GM18505 (cell line): ENCODE measurements at regions not wholly inside any gene's neighbourhood (a gene's known extent, or its start where the extent isn't known, plus 50 kb on each side); places are given as distances from the start of the nearest gene placed in this dataset.

Source experiments
- ATAC-seq: cut with Tn5 transposase; IDR thresholded peaks from one replicate; pipeline ENCODE4 v1.9.1; 2021; ENCODE audit not compliant: unreplicated experiment
- POLR2A ChIP-seq: IDR thresholded peaks from 4 replicates; pipeline ENCODE4 v1.6.1; 2011; ENCODE audit warnings: borderline replicate concordance; ENCODE audit not compliant: insufficient read depth, insufficient read length; ENCODE audit errors: extremely low read depth

DNA sequence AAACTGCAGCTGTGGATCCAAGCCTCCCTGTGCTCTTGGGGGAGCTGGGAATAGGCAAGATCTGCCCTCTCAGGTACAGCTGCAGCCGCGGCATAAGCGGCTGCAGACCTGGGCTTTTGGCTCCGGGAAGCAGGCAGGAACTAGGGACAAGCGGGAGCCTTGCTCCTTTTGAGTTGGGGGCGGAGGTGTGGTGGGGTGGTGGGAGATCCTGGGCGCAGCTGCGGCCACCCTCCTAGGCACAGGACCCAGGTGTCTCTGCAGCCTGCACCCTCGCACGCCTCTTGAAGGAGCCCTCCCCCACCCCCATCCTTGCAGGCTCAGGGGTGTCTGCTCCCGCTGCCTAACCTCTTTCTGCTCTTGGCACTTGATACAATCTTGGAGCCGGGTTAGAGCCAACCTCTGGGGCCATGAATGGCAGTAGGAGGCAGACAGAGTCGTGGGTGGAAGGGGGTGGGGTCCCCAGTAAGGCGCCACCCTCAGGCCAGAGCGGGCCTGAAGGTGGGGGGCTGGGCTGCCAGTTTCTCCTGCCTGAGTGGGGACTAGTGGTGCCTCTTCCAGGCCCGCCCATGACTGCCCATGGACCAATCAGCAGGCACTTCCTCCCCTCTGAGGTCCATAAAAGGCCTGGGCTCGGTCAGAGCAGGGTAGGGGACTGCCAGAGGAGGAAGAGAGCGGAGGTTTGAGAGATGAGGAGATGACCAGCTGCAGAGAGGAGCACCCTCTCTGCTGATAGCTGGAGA lies 267.6 kb upstream of the TNC start:
- no peak for ATAC-seq
- TF ChIP-seq POLR2A = no peak

DNA sequence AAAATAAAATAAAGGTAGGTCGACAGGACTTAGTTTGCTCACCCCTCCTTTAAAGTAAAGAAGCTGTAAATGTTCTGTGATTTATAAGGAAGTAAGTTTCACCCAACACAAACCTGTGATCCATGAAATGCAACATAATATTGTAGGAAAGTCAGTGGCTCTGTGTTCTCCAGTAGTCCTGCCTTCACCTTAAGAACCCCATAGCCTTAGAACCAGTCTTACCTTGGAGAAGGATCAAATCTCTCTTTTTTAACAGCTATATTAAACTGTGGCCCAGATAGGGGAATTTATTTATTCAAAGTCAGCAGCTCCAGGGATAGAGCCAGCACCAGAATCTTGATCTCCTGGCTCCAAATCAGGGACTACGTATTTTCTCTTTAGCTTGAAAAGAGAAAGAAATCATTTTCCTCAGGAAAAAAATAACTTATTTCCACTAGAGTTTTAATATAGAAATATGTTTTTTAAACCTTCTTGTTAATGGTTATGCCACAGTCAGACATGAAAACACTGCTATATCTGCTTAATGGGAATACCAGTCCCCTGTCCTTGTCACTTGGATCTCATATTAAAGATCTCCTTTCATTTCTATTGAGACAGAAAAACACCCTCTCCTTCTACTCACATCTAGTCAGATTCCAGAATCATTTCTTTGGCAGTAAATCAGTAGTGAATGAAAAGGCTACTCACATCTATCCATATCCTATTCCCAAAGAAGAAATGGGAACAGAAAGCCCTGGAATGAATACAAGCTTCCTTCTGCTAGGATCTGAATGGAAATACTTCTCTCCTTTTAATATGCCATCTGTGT lies 269.2 kb upstream of the TNC start:
- TF ChIP-seq POLR2A = no peak
- ATAC-seq = no peak

DNA sequence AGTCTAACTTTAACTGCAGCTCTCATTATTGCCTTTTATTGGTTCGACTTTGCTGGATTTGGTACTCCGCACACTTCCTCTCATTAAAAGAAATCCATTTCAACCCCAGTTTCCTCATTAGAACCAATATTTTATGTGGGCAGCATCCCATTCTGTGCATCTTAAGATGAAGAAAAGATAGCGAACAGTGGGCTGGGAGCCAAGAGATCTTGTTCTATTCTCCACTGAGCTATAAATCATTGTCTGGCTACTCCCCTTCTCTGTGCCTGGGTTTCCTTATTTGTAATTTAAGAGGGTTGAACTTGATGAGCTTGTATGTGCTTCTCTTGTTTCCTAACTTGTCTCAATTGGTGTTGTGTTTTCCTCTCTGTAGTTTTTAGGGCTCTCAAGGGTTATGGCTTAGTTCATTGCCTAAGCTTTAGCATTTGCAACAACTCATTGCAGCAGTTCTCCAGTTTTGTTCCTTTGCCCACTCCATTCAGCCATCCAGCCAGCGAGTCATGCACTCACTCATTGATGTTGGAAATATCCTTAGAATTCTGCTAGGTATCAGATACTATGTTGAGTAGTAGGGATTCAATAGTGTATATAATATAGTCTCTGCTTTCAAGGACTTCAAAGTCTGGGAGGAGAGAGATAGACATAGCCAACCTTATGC lies 273.3 kb upstream of the TNC start:
- ATAC-seq = no peak
- no peak for TF ChIP-seq POLR2A

DNA sequence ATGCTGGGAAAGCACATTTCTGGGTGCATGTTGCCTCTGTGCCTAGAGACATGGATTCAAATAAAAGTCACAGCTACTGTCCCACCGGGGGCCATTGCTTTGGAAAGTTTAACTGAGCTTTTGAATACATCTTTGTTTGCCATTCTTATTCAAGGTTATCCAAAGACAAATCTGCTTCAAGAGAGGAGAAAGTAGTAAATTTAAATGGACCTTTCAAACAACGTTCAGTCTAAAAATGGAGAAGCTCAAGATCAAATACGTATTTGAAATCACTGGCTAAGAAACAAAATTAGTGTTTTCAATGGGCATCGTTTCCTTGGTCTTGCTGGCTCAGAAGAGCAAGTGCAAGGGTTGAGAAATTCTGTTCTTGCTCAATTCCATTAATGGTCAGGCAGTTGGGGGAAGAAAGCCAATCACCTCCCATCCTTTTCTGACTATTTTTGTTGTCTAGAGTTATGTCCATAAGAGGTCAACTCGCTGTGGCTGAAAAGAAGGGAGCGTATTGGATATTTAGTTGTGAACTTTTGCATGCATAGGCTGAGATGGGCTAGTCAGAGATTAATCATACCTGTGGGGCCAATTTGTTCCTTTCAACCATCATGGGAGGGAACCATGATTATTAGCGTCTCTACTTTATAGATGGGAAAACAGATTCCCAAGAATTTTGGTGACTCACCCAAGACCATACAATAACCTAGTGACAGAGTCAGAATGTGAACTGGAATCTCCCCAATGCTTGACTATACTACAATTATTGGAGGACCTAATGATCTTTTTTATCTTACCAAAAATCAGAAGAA lies 276.2 kb upstream of the TNC start:
- TF ChIP-seq POLR2A = no peak
- no peak for ATAC-seq

DNA sequence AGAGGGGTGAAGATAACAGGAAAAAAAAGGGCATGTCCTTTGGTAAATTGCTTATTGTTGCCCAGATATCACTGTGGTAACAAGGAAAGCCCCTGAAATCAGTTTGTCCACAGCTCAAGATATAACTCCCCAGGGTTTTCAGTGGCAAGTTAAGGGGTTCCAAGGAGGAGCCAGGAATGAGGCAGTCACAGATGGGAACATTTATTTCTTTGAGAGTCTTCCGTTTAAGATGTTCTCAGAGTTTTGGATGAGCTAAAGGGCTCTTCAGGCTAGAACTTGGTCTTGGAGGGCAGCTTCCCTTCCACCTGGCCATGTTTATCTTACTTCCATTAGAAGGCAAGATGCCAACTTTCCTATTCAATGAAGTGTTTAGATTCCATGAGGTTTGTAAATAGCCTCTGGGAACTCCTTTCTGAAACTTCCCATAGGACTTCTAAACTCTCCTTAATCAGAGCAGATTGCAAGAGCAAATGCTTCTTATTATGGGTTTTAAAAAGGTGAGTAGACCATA lies 277.6 kb upstream of the TNC start:
- no peak for TF ChIP-seq POLR2A
- ATAC-seq = no peak

DNA sequence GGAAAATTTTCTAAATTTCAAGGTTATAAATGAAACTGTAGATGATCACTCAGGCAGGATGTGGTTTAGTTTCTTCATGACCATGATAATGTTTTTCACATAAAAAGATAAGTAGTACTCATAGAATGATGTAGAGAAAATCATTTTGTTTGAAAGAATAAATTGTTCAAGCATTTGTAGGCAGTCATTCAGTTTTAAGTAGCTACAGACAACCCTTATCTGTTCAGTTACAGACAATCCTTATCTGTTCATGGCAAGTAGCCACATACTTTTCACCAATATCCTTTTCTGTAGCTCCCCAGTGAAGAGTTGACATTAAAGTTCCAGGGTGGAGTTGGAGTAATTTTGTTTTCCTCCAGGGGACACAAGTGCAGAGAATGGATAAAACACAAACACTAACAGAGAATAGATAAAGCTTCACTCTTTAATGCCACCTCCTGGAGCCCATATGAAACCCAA lies 278.1 kb upstream of the TNC start:
- ATAC-seq = no peak

DNA sequence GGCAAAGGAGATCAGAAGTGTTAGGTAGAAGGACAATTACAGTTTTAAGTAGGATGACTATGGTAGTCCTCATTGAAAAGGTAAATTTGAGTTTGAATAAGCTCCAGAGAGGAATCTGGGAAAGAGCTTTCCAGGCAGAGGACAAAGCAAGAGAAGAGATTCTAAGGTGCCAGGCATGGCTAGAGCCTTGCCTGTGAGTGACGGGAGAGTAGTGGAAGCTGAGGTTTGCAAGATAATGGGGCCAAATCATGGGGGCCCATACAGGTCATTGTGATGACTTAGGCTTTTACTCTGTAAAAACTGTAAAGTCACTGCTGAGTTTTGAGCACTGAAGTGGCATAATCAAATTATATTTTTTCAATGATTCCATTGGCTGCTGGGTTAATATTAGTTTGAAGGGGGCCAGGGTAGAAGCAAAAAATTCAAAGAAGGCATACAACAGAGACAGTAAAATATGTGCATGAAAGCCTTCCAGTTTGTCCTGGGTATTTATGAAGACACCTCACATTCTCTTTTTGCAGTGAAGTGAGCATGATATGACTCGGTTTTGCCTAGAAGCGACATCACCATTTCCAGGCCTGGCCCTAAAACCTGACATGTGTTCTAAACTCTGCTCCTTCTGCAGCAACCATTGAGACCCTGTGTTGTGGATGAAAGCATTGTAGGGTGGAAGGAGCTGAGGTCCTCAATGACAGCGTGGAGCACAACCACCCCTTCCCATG lies 279.8 kb upstream of the TNC start:
- no peak for ATAC-seq
- no peak for TF ChIP-seq POLR2A

More for the DNA sequence above, 278.1 kb upstream of the TNC start:
- no peak for TF ChIP-seq POLR2A

DNA sequence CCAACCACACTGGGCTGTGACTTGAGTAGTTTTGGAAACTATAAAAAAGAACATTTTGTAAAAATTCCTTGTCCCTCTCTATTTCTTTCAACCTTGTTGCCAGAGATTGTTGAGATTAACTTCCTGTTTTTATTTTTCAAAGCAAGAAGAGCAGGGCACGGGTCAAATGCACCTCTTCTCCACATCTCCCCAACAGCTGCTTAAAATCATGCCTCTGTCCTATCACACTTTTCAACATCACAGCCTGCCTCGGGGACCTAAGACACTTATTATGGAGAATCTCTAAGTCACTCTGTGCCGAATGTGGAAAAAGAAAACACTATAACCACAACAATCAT lies 280.3 kb upstream of the TNC start:
- TF ChIP-seq POLR2A = no peak
- no peak for ATAC-seq

DNA sequence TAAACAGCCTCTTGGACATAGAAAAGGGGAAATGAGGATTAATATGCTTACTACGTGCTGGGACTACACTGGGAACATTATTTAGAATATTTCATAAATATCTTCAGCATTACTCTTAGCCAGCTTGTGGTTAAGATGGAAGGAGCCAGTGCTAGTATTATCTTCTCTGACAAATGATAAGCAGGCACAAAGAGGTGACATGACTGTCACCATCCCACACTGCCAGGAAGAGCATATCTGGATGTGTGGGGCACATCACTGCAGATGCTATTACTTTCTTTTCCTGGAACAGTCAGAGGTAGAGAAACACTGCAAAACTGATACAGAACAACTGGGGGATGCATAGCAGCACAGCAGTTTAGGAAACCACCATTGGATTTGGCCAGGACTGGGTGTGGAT lies 281.0 kb upstream of the TNC start:
- TF ChIP-seq POLR2A = no peak

DNA sequence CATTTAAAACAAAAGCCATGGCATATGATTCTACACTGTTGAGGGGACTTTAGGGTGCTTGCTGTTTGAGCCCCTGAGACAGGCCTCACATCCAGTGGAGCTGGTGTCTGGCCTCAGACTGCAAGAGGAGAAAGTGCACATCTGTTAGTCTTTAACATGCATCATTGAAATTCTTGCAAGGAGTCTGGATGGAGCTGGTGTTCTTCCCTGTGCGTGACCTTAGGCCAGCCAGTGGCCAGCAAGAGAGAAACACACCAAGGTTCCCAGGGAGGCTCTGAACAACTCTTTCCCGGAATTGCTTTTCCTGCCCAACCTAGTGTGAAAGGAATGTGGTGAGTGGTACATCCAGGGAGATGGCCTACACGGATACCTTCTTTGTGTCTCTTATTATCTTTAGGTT lies 282.8 kb upstream of the TNC start:
- ATAC-seq = no peak
- TF ChIP-seq POLR2A = no peak

More for the DNA sequence above, 281.0 kb upstream of the TNC start:
- ATAC-seq = no peak

DNA sequence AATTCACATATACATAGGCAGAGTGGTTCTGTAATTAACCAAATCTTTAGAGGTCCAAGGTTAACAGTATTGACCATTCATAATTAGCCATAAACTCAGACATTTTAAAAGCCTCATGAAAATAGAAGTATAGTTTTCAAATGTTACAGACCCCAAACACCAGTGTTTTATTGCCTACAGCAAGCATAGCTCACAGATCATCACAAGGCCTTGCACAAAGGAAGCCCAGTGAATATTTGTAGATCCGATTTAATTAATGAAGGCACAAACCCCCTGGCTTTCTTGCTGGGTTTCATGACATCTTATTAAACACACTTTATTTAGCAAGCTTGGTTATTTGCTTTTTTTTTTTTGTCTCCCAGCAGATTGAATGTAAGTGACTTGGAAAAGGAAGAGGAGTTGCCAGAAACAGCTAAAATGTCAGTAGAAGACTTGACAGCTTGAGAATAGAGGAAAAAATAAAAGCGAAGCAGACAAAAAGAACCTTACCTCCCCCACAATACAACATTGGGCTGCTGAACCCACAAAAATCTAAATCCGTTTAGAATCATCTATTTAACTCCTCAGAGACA lies 283.9 kb upstream of the TNC start:
- ATAC-seq = no peak
- no peak for TF ChIP-seq POLR2A

DNA sequence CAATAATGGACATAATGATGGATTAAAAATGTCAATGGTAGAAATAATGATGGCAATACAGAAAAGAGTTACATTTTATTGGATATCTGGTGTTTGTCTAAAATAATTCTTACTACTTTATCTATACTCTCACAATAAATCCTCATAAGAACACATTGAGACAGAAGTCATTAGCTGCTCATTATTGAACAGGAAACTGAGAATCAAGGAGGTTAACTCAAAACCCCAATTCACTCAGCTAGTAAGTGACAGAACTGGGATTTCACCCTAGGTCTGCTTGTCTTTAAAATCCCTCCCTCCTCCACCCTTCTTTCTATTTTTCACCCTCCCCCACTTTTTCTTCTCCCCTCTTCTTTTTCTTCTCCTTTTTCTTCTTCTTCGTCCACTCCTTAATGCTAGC lies 285.8 kb upstream of the TNC start:
- ATAC-seq = no peak
- TF ChIP-seq POLR2A = no peak
